H9 (cell line): ENCODE measurements at regions not wholly inside any gene's neighbourhood (a gene's known extent, or its start where the extent isn't known, plus 50 kb on each side); places are given as distances from the start of the nearest gene placed in this dataset.

Experiments used
- DNase-seq: peaks from one replicate; pipeline ENCODE4 v3.0.0-alpha.2; 2017
- H2AFZ ChIP-seq: one replicate; pipeline ENCODE4 v1.6.1; 2013; ENCODE audit warnings: mild to moderate bottlenecking, low read length, control low read depth, moderate library complexity
- H2AK5ac ChIP-seq: 2 replicates; pipeline ENCODE4 v1.6.1; 2013; ENCODE audit warnings: low read length, control low read depth, mixed read lengths; ENCODE audit not compliant: insufficient read length
- H2BK120ac ChIP-seq: one replicate; pipeline ENCODE4 v1.6.1; 2013; ENCODE audit warnings: low read depth, mild to moderate bottlenecking, low read length, control low read depth, inconsistent platforms; ENCODE audit not compliant: poor library complexity, severe bottlenecking
- H2BK12ac ChIP-seq: 2 replicates; pipeline ENCODE4 v1.6.1; 2013; ENCODE audit warnings: low read length, control low read depth, mixed read lengths, low read depth; ENCODE audit not compliant: insufficient read length
- H2BK15ac ChIP-seq: 2 replicates; pipeline ENCODE4 v1.6.1; 2013; ENCODE audit warnings: low read depth, low read length, control low read depth
- H2BK20ac ChIP-seq: one replicate; pipeline ENCODE4 v1.6.1; 2013; ENCODE audit warnings: low read depth, mild to moderate bottlenecking, low read length, control low read depth, inconsistent platforms; ENCODE audit not compliant: poor library complexity, severe bottlenecking
- H2BK5ac ChIP-seq: 2 replicates; pipeline ENCODE4 v1.6.1; 2013; ENCODE audit warnings: low read length, control low read depth, mixed read lengths; ENCODE audit not compliant: insufficient read length
- H3K14ac ChIP-seq: 2 replicates; pipeline ENCODE4 v1.6.1; 2013; ENCODE audit warnings: low read length, control low read depth; ENCODE audit not compliant: insufficient read depth
- H3K18ac ChIP-seq: 2 replicates; pipeline ENCODE4 v1.6.1; 2013; ENCODE audit warnings: low read depth, mild to moderate bottlenecking, mixed read lengths, low read length, control low read depth; ENCODE audit not compliant: insufficient read length
- H3K23ac ChIP-seq: 2 replicates; pipeline ENCODE4 v1.6.1; 2013; ENCODE audit warnings: low read length, control low read depth, mixed read lengths, low read depth; ENCODE audit not compliant: insufficient read length
- H3K23me2 ChIP-seq: 2 replicates; pipeline ENCODE4 v1.6.1; 2013; ENCODE audit warnings: low read depth, mild to moderate bottlenecking, mixed read lengths, low read length, control low read depth; ENCODE audit not compliant: insufficient read length, poor library complexity, severe bottlenecking
- H3K27ac ChIP-seq: 2 replicates; pipeline ENCODE4 v1.5.1; 2013; ENCODE audit warnings: low read length, control low read depth, mixed read lengths, low read depth; ENCODE audit not compliant: insufficient read length
- H3K27me3 ChIP-seq: 2 replicates; pipeline ENCODE4 v1.6.1; 2013; ENCODE audit warnings: low read length, control low read depth, inconsistent platforms; ENCODE audit not compliant: insufficient read depth
- H3K4ac ChIP-seq: 2 replicates; pipeline ENCODE4 v1.6.1; 2013; ENCODE audit warnings: low read depth, mild to moderate bottlenecking, control low read depth, inconsistent platforms, low read length, moderate library complexity
- H3K4me1 ChIP-seq: 2 replicates; pipeline ENCODE4 v1.6.1; 2013; ENCODE audit warnings: low read length, control low read depth, inconsistent platforms; ENCODE audit not compliant: insufficient read depth
- H3K4me2 ChIP-seq: 2 replicates; pipeline ENCODE4 v1.6.1; 2013; ENCODE audit warnings: low read length, control low read depth, mixed read lengths; ENCODE audit not compliant: insufficient read length, insufficient read depth
- H3K56ac ChIP-seq: 2 replicates; pipeline ENCODE4 v1.6.1; 2013; ENCODE audit warnings: low read depth, mild to moderate bottlenecking, mixed read lengths, low read length, control low read depth; ENCODE audit not compliant: insufficient read length
- H3K79me1 ChIP-seq: 2 replicates; pipeline ENCODE4 v1.6.1; 2013; ENCODE audit warnings: low read depth, mild to moderate bottlenecking, moderate library complexity, low read length, control low read depth, inconsistent platforms; ENCODE audit not compliant: insufficient read depth, poor library complexity, severe bottlenecking
- H3K79me2 ChIP-seq: 2 replicates; pipeline ENCODE4 v1.6.1; 2013; ENCODE audit warnings: low read length, control low read depth, inconsistent platforms; ENCODE audit not compliant: insufficient read depth
- H3K9ac ChIP-seq: 2 replicates; pipeline ENCODE4 v1.6.1; 2013; ENCODE audit warnings: low read length, control low read depth, mixed read lengths; ENCODE audit not compliant: insufficient read length; ENCODE audit errors: extremely low read depth
- H3K9me3 ChIP-seq: one replicate; pipeline ENCODE4 v1.6.1; 2013; ENCODE audit warnings: low read depth, low read length, inconsistent platforms; ENCODE audit not compliant: control insufficient read depth
- H3T11ph ChIP-seq: one replicate; pipeline ENCODE4 v1.6.1; 2013; ENCODE audit warnings: mild to moderate bottlenecking, low read length, control low read depth, inconsistent platforms
- H4K20me1 ChIP-seq: one replicate; pipeline ENCODE4 v1.6.1; 2013; ENCODE audit not compliant: control insufficient read depth, insufficient read length, insufficient read depth
- H4K5ac ChIP-seq: 2 replicates; pipeline ENCODE4 v1.6.1; 2013; ENCODE audit warnings: low read depth, mild to moderate bottlenecking, mixed read lengths, low read length, control low read depth; ENCODE audit not compliant: insufficient read length
- H4K8ac ChIP-seq: replicated peaks from 2 replicates; pipeline ENCODE4 v1.6.1; 2013; ENCODE audit warnings: low read length, control low read depth, mixed read lengths, low read depth; ENCODE audit not compliant: insufficient read length
- H4K91ac ChIP-seq: 2 replicates; pipeline ENCODE4 v1.6.1; 2013; ENCODE audit warnings: low read depth, mild to moderate bottlenecking, moderate library complexity, mixed read lengths, low read length, control low read depth; ENCODE audit not compliant: insufficient read length
- H3K27ac Mint-ChIP-seq, 3 experiments: 2 replicates in 2 of 3; 3 replicates in 1 of 3; pipeline ENCODE4 v1.8.0; 2020 to 2021; ENCODE audit warnings: mixed read lengths in 3 of 3, mild to moderate bottlenecking in 1 of 3, moderate library complexity in 1 of 3
- H3K27me3 Mint-ChIP-seq: 2 replicates; pipeline ENCODE4 v1.8.0; 2021; ENCODE audit warnings: low read depth, mild to moderate bottlenecking, moderate library complexity, mixed read lengths
- H3K36me3 Mint-ChIP-seq, 3 experiments: 2 replicates in 2 of 3; 3 replicates in 1 of 3; pipeline ENCODE4 v1.8.0; 2020 to 2021; ENCODE audit warnings: low read depth in 3 of 3, mixed read lengths in 3 of 3; ENCODE audit not compliant: insufficient read depth in 1 of 3
- H3K4me1 Mint-ChIP-seq, 2 experiments: 2 replicates each; pipeline ENCODE4 v1.8.0; 2020; ENCODE audit warnings: mixed read lengths in 2 of 2
- H3K4me3 Mint-ChIP-seq, 2 experiments: 2 replicates in 1 of 2; 3 replicates in 1 of 2; pipeline ENCODE4 v1.8.0; 2020 to 2021; ENCODE audit warnings: mild to moderate bottlenecking in 2 of 2, mixed read lengths in 2 of 2, moderate library complexity in 1 of 2
- H3K9me3 Mint-ChIP-seq, 2 experiments: 2 replicates in 1 of 2; 3 replicates in 1 of 2; pipeline ENCODE4 v1.8.0; 2020; ENCODE audit warnings: mild to moderate bottlenecking in 2 of 2, mixed read lengths in 2 of 2, moderate library complexity in 1 of 2
- WGBS: extraction: QIAGEN DNeasy Blood & Tissue Kit; methylation state at CpG from one replicate; pipeline ENCODE4 v1.1.7; 2013; ENCODE audit warnings: missing lambda C conversion rate, low lambda C conversion rate, mixed read lengths; ENCODE audit not compliant: insufficient read length; ENCODE audit errors: extremely low coverage; 5-methylcytosine and 5-hydroxymethylcytosine counted together
- TF ChIP-seq, protein P1 (sequence below): fragments of 200-600 bp; sonication (generic); conservative IDR thresholded peaks from 3 replicates; pipeline ENCODE4 v1.8.0; 2021; ENCODE audit warnings: antibody characterized with exemption, mild to moderate bottlenecking

DNA sequence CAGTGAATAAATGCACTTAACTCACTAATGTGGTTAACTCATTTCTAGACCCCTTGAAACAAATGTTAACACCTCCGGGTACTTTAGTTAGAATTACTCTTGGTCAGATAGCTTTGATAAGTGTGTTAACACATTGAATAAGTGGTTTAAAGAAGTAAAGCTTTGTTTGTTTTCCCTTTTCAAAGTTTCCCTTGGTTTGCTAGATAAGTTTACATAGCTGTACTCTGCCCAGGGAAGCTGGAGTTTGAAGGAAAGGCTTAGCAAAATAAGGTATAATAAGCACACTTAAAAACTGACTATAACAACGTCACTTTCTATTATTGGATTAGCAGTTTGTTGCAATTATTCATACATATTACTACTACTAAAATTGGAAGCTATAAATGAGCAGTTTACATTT lies 1233.9 kb upstream of the ADGRL2 start:
- no peak overlapping the region for H3K27ac Mint-ChIP-seq
- H3K14ac ChIP-seq = no peak overlapping the region
- no peak overlapping the region for H2BK12ac ChIP-seq
- peaks cover 4 to 5% of the 10 kb centered on the region in 2 experiments; a peak in 3 of 4 replicates for H3K4me1 Mint-ChIP-seq
- H3K27me3 ChIP-seq = no peaks in the 10 kb centered on the region
- H3K4ac ChIP-seq = no peak overlapping the region
- no peak overlapping the region for H3K56ac ChIP-seq
- no peak overlapping the region for H4K5ac ChIP-seq
- H4K91ac ChIP-seq = no peak overlapping the region
- H3K79me1 ChIP-seq = no peaks in the 10 kb centered on the region
- H4K8ac ChIP-seq = no peak overlapping the region
- TF ChIP-seq, protein P1, sequence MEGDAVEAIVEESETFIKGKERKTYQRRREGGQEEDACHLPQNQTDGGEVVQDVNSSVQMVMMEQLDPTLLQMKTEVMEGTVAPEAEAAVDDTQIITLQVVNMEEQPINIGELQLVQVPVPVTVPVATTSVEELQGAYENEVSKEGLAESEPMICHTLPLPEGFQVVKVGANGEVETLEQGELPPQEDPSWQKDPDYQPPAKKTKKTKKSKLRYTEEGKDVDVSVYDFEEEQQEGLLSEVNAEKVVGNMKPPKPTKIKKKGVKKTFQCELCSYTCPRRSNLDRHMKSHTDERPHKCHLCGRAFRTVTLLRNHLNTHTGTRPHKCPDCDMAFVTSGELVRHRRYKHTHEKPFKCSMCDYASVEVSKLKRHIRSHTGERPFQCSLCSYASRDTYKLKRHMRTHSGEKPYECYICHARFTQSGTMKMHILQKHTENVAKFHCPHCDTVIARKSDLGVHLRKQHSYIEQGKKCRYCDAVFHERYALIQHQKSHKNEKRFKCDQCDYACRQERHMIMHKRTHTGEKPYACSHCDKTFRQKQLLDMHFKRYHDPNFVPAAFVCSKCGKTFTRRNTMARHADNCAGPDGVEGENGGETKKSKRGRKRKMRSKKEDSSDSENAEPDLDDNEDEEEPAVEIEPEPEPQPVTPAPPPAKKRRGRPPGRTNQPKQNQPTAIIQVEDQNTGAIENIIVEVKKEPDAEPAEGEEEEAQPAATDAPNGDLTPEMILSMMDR = no peak
- no CpG with 5 or more reads among the region's 2 CpGs for WGBS
- H3T11ph ChIP-seq = no peak overlapping the region
- H3K9me3 Mint-ChIP-seq = no peaks in the 10 kb centered on the region
- no peak overlapping the region for H3K9ac ChIP-seq
- no peaks in the 10 kb centered on the region for H3K27me3 Mint-ChIP-seq
- no peaks in the 10 kb centered on the region for H4K20me1 ChIP-seq
- no peak overlapping the region for H3K4me2 ChIP-seq
- H2BK5ac ChIP-seq = no peak overlapping the region
- no peak overlapping the region for H3K27ac ChIP-seq
- H3K4me3 Mint-ChIP-seq = no peak overlapping the region
- H3K9me3 ChIP-seq = no peaks in the 10 kb centered on the region
- no peak overlapping the region for H2BK120ac ChIP-seq
- DNase-seq = no peak
- no peaks in the 10 kb centered on the region for H3K36me3 Mint-ChIP-seq
- no peak overlapping the region for H2BK20ac ChIP-seq
- no peak overlapping the region for H3K23ac ChIP-seq
- H2AFZ ChIP-seq = no peak overlapping the region
- no peak overlapping the region for H2BK15ac ChIP-seq
- no peaks in the 10 kb centered on the region for H3K79me2 ChIP-seq
- no peaks in the 10 kb centered on the region for H3K23me2 ChIP-seq
- H3K18ac ChIP-seq = no peak overlapping the region
- H3K4me1 ChIP-seq = no peaks in the 10 kb centered on the region
- no peak overlapping the region for H2AK5ac ChIP-seq
